GM12878 (cell line): ENCODE measurements at regions not wholly inside any gene's neighbourhood (a gene's known extent, or its start where the extent isn't known, plus 50 kb on each side); places are given as distances from the start of the nearest gene placed in this dataset.

Experiments used
- ATAC-seq: fragments of 200-7000 bp; cut with Tn5 transposase; 3 replicates; pipeline ENCODE4 v1.9.1; 2020; ENCODE audit warnings: mild to moderate bottlenecking, moderate library complexity
- BruUV-seq: library from RNA; stranded (reverse); fragments of 400-500 nt; replicated peaks from 2 replicates; lab custom pipeline; 2021; lab: Mats Ljungman, UMichigan
- CTCF ChIA-PET: fragments of 300-600 bp; sonication (Branson Sonifier 250); formaldehyde crosslinking; extraction: SDS; loops from one replicate; lab custom pipeline; 2021; ENCODE audit warnings: inconsistent platforms; lab: Yijun Ruan, JAX
- POLR2A ChIA-PET: fragments of 350-600 bp; formaldehyde crosslinking; extraction: SDS; loops from one replicate; lab custom pipeline; 2021; ENCODE audit warnings: inconsistent platforms; lab: Charles Lee
- RAD21 ChIA-PET: fragments of 300-600 bp; sonication (Branson Sonifier 250); formaldehyde crosslinking; loops from one replicate; lab custom pipeline; 2023; ENCODE audit warnings: antibody characterized with exemption; ENCODE audit not compliant: unreplicated experiment; lab: Charles Lee
- SMC1A ChIA-PET: fragments of 300-600 bp; sonication (Branson Sonifier 250); formaldehyde crosslinking; loops from one replicate; lab custom pipeline; 2023; ENCODE audit not compliant: unreplicated experiment, uncharacterized antibody; lab: Charles Lee
- DNase-seq: peaks from one replicate; pipeline ENCODE4 v3.0.0-alpha.2; 2011; ENCODE audit warnings: low read depth, low spot score
- FAIRE-seq: peaks from 3 replicates; lab custom pipeline; 2011; peaks lifted over from hg19 to GRCh38; lab: Jason Lieb, UNC
- H2AFZ ChIP-seq: 2 replicates; pipeline ENCODE4 v1.6.0; 2011; ENCODE audit warnings: low read depth, low read length, control low read depth; ENCODE audit not compliant: control insufficient read depth
- H3K27ac ChIP-seq: 2 replicates; pipeline ENCODE4 v1.5.1; 2011; ENCODE audit warnings: control low read depth; ENCODE audit not compliant: control insufficient read depth, insufficient read depth
- H3K27me3 ChIP-seq, 2 experiments: replicated peaks in 1 of 2; 2 replicates each; pipeline versions ENCODE4 v1.6.0 to v1.6.1; 2011; ENCODE audit warnings: low read length in 1 of 2; ENCODE audit not compliant: control insufficient read depth in 2 of 2, insufficient read depth in 2 of 2
- H3K36me3 ChIP-seq, 2 experiments: 2 replicates each; pipeline ENCODE4 v1.5.1; 2011; ENCODE audit warnings: low read length in 1 of 2; ENCODE audit not compliant: control insufficient read depth in 2 of 2, insufficient read depth in 2 of 2
- H3K4me1 ChIP-seq: 2 replicates; pipeline ENCODE4 v1.6.1; 2011; ENCODE audit warnings: mild to moderate bottlenecking, low read length, moderate library complexity, mixed read lengths; ENCODE audit not compliant: control insufficient read depth, insufficient read depth
- H3K4me2 ChIP-seq: 2 replicates; pipeline ENCODE4 v1.6.0; 2011; ENCODE audit warnings: control low read depth; ENCODE audit not compliant: control insufficient read depth, insufficient read depth
- H3K4me3 ChIP-seq: fragments of 200-600 bp; sonication (generic); 2 replicates; pipeline ENCODE4 v1.5.1; 2016
- H3K79me2 ChIP-seq: 2 replicates; pipeline ENCODE4 v1.6.0; 2011; ENCODE audit warnings: low read length; ENCODE audit not compliant: control insufficient read depth, insufficient read depth
- H3K9ac ChIP-seq: 2 replicates; pipeline ENCODE4 v1.8.0; 2011; ENCODE audit warnings: low read length, control low read depth, mixed read lengths; ENCODE audit not compliant: control insufficient read depth, insufficient read depth
- H3K9me3 ChIP-seq: replicated peaks from 3 replicates; pipeline ENCODE4 v1.5.1; 2011; ENCODE audit warnings: mild to moderate bottlenecking, low read length; ENCODE audit not compliant: control insufficient read depth, insufficient read depth
- H4K20me1 ChIP-seq: 2 replicates; pipeline ENCODE4 v1.6.0; 2011; ENCODE audit not compliant: control insufficient read depth, insufficient read depth
- BACH1 ChIP-seq: fragments of 450-650 bp; IDR thresholded peaks from 2 replicates; pipeline ENCODE4 v1.6.1; 2017; ENCODE audit warnings: mild to moderate bottlenecking, borderline replicate concordance
- CBX5 ChIP-seq: sonication (generic); IDR thresholded peaks from 2 replicates; pipeline ENCODE4 v1.6.1; 2016; ENCODE audit warnings: low read depth, moderate library complexity, mild to moderate bottlenecking, inconsistent platforms
- FOXK2 ChIP-seq: fragments of 450-650 bp; IDR thresholded peaks from 2 replicates; pipeline ENCODE4 v1.6.1; 2017; ENCODE audit warnings: mild to moderate bottlenecking, moderate library complexity
- KLF5 ChIP-seq: fragments of 450-650 bp; IDR thresholded peaks from 2 replicates; pipeline ENCODE4 v1.6.1; 2014; ENCODE audit warnings: mild to moderate bottlenecking; ENCODE audit not compliant: partially characterized antibody
- MXI1 ChIP-seq: fragments of 150-350 bp; IDR thresholded peaks from 2 replicates; pipeline ENCODE4 v1.6.1; 2011; ENCODE audit warnings: low read depth, mild to moderate bottlenecking, inconsistent platforms, low read length, improper control_type of control experiment
- POLR2AphosphoS2 ChIP-seq: IDR thresholded peaks from 2 replicates; pipeline ENCODE4 v1.6.1; 2011; ENCODE audit warnings: low read depth, mild to moderate bottlenecking, low read length, improper control_type of control experiment, moderate library complexity
- RAD21 ChIP-seq: IDR thresholded peaks from 2 replicates; pipeline ENCODE4 v1.6.1; 2011; ENCODE audit warnings: mild to moderate bottlenecking, low read depth, low read length, moderate library complexity; ENCODE audit not compliant: insufficient read depth
- RAD51 ChIP-seq: fragments of 450-650 bp; IDR thresholded peaks from 2 replicates; pipeline ENCODE4 v1.6.1; 2016; ENCODE audit warnings: moderate library complexity, mild to moderate bottlenecking, inconsistent platforms
- SMC3 ChIP-seq: IDR thresholded peaks from 2 replicates; pipeline ENCODE4 v1.6.1; 2011; ENCODE audit warnings: low read length, improper control_type of control experiment, borderline replicate concordance
- STAT3 ChIP-seq: IDR thresholded peaks from 2 replicates; pipeline ENCODE4 v1.6.1; 2011; ENCODE audit warnings: low read depth, low read length, improper control_type of control experiment
- TCF7 ChIP-seq: IDR thresholded peaks from 2 replicates; pipeline ENCODE4 v1.6.1; 2014; ENCODE audit warnings: antibody characterized with exemption, borderline replicate concordance
- ZBED1 ChIP-seq: IDR thresholded peaks from 2 replicates; pipeline ENCODE4 v1.6.1; 2016; ENCODE audit warnings: borderline replicate concordance
- ZNF622 ChIP-seq: fragments of 450-650 bp; IDR thresholded peaks from 2 replicates; pipeline ENCODE4 v1.6.1; 2017; ENCODE audit warnings: mild to moderate bottlenecking, inconsistent platforms
- WGBS: methylation state at CpG from one replicate; pipeline ENCODE4 v1.1.6; 2016; ENCODE audit warnings: low lambda C conversion rate; ENCODE audit not compliant: insufficient replicate concordance, insufficient coverage; ENCODE audit errors: missing lambda C conversion rate; 5-methylcytosine and 5-hydroxymethylcytosine counted together
- in situ Hi-C: fragments of 300-500 bp; cut with MboI; formaldehyde crosslinking; loops from 9 replicates; pipeline ENCODE4 v1.14.3; 2018; ENCODE audit warnings: mixed read lengths
- intact Hi-C: fragments of 100-400 bp; cut with micrococcal nuclease; formaldehyde crosslinking; loops from one replicate; pipeline ENCODE4 v1.14.2; 2022; ENCODE audit not compliant: unreplicated experiment
- TF ChIP-seq, protein P1 (sequence below): IDR thresholded peaks from 2 replicates; pipeline ENCODE4 v1.6.1; 2011; ENCODE audit warnings: borderline replicate concordance, low read depth, mild to moderate bottlenecking, moderate library complexity, low read length; ENCODE audit not compliant: insufficient read depth, poor library complexity, severe bottlenecking
- TF ChIP-seq, protein P2 (sequence below): IDR thresholded peaks from 2 replicates; pipeline ENCODE4 v1.6.1; 2011; ENCODE audit warnings: mild to moderate bottlenecking, low read depth, low read length, moderate library complexity; ENCODE audit not compliant: insufficient replicate concordance

DNA sequence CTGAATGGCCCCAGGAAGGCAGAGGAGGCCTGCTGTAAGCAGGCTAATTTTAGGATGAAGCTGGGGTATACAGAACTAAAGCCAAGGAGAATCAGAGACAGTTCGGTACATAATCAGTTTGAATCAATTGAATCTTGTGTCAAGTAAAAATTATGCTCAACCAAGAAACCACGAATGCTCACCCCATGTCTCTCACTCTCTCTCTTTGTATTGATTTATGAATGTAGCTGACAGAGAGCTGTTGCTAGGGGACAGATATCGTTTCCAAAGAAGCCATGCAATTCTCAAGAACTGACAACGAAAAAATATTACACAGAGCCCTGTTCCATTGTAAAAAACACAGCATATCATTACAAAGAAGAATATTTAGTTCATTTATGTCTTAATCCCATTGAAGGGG lies 151.1 kb upstream of the PKP2 start:
- FAIRE-seq = no peak
- intact Hi-C loops (no loop called here), in situ Hi-C loops (no loop called here)
- Histone ChIP-seq H3K4me2 (no peak overlapping the region), H4K20me1 (no peaks in the 10 kb centered on the region), H3K27ac (no peak overlapping the region), H2AFZ (no peak overlapping the region), H3K9me3 (no peaks in the 10 kb centered on the region), H3K27me3 (no peaks in the 10 kb centered on the region), H3K79me2 (no peaks in the 10 kb centered on the region), H3K9ac (no peak overlapping the region), H3K4me3 (no peak overlapping the region), H3K36me3 (no peaks in the 10 kb centered on the region), H3K4me1 (no peaks in the 10 kb centered on the region)
- SMC1A ChIA-PET = no interaction called here
- POLR2A ChIA-PET = no interaction called here
- ATAC-seq = no peak
- RAD21 ChIA-PET = no interaction called here
- TF ChIP-seq KLF5 = no peak
- no peak for TF ChIP-seq ZNF622
- TF ChIP-seq, protein P1, sequence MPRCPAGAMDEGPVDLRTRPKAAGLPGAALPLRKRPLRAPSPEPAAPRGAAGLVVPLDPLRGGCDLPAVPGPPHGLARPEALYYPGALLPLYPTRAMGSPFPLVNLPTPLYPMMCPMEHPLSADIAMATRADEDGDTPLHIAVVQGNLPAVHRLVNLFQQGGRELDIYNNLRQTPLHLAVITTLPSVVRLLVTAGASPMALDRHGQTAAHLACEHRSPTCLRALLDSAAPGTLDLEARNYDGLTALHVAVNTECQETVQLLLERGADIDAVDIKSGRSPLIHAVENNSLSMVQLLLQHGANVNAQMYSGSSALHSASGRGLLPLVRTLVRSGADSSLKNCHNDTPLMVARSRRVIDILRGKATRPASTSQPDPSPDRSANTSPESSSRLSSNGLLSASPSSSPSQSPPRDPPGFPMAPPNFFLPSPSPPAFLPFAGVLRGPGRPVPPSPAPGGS = no peak
- TF ChIP-seq, protein P2, sequence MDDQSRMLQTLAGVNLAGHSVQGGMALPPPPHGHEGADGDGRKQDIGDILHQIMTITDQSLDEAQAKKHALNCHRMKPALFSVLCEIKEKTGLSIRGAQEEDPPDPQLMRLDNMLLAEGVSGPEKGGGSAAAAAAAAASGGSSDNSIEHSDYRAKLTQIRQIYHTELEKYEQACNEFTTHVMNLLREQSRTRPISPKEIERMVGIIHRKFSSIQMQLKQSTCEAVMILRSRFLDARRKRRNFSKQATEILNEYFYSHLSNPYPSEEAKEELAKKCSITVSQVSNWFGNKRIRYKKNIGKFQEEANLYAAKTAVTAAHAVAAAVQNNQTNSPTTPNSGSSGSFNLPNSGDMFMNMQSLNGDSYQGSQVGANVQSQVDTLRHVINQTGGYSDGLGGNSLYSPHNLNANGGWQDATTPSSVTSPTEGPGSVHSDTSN = no peak
- TF ChIP-seq SMC3 = no peak
- no peak for TF ChIP-seq FOXK2
- no peak for TF ChIP-seq ZBED1
- TF ChIP-seq TCF7 = no peak
- TF ChIP-seq MXI1 = no peak
- TF ChIP-seq CBX5 = no peak
- no peak for TF ChIP-seq BACH1
- no peak for TF ChIP-seq RAD51
- TF ChIP-seq RAD21 = no peak
- no peak for TF ChIP-seq POLR2AphosphoS2
- no peak for TF ChIP-seq STAT3
- no TSS peak for BruUV-seq
- CTCF ChIA-PET = no interaction called here
- DNase-seq = no peak
- WGBS = 10% methylated on average over 4 of the region's 4 CpGs
